WTC11 (cell line): ENCODE measurements at regions not wholly inside any gene's neighbourhood (a gene's known extent, or its start where the extent isn't known, plus 50 kb on each side); places are given as distances from the start of the nearest gene placed in this dataset.

Source experiments
- ATAC-seq: fragments of 200-7000 bp; cut with Tn5 transposase; 2 replicates; pipeline ENCODE4 v1.10.0; 2021; ENCODE audit warnings: mild to moderate bottlenecking, moderate library complexity
- CTCF ChIA-PET: fragments of 300-600 bp; sonication (Branson Sonifier 250); formaldehyde crosslinking; loops from one replicate; lab custom pipeline; 2021; ENCODE audit warnings: antibody characterized with exemption; lab: Charles Lee
- POLR2A ChIA-PET: fragments of 350-600 bp; sonication (Branson Sonifier 250); formaldehyde crosslinking; loops from one replicate; lab custom pipeline; 2021; ENCODE audit warnings: antibody characterized with exemption; lab: Charles Lee
- DNase-seq: peaks from one replicate; pipeline ENCODE4 v3.0.0; 2021; ENCODE audit warnings: low spot score
- H3K27ac Mint-ChIP-seq: 2 replicates; pipeline ENCODE4 v1.8.0; 2021; ENCODE audit warnings: mixed read lengths
- H3K27me3 Mint-ChIP-seq: 2 replicates; pipeline ENCODE4 v1.8.0; 2021; ENCODE audit warnings: low read depth, mild to moderate bottlenecking, moderate library complexity, mixed read lengths
- H3K36me3 Mint-ChIP-seq: 2 replicates; pipeline ENCODE4 v1.8.0; 2021; ENCODE audit warnings: mixed read lengths
- H3K4me1 Mint-ChIP-seq: 2 replicates; pipeline ENCODE4 v1.8.0; 2022; ENCODE audit warnings: mixed read lengths
- H3K4me3 Mint-ChIP-seq: 2 replicates; pipeline ENCODE4 v1.8.0; 2021; ENCODE audit warnings: mild to moderate bottlenecking, moderate library complexity, mixed read lengths
- H3K9me3 Mint-ChIP-seq: 2 replicates; pipeline ENCODE4 v1.8.0; 2021; ENCODE audit warnings: mixed read lengths
- AR ChIP-seq: fragments of 250-450 bp; sonication (Bioruptor Pico); IDR thresholded peaks from 2 replicates; pipeline ENCODE4 v1.9.0; 2021; ENCODE audit warnings: mild to moderate bottlenecking
- ATF3 ChIP-seq: sonication (generic); formaldehyde crosslinking; conservative IDR thresholded peaks from 2 replicates; pipeline ENCODE4 v1.8.1; 2022; ENCODE audit warnings: mild to moderate bottlenecking, missing genetic modification reagents
- ERG ChIP-seq: fragments of 250-450 bp; sonication (Bioruptor Pico); IDR thresholded peaks from 2 replicates; pipeline ENCODE4 v1.8.0; 2021; ENCODE audit warnings: mild to moderate bottlenecking
- ESRRA ChIP-seq: sonication (generic); formaldehyde crosslinking; IDR thresholded peaks from 2 replicates; pipeline ENCODE4 v1.8.1; 2022; ENCODE audit warnings: mild to moderate bottlenecking, missing genetic modification reagents, borderline replicate concordance
- GRHL2 ChIP-seq: fragments of 250-450 bp; sonication (Bioruptor Pico); IDR thresholded peaks from 2 replicates; pipeline ENCODE4 v1.8.0; 2022; ENCODE audit warnings: mild to moderate bottlenecking, moderate library complexity; ENCODE audit not compliant: insufficient replicate concordance, severe bottlenecking
- GTF2I ChIP-seq: fragments of 250-450 bp; sonication (Bioruptor Pico); conservative IDR thresholded peaks from 2 replicates; pipeline ENCODE4 v1.4.0; 2021; ENCODE audit warnings: mild to moderate bottlenecking
- MAX ChIP-seq: sonication (generic); formaldehyde crosslinking; IDR thresholded peaks from 2 replicates; pipeline ENCODE4 v1.8.0; 2022; ENCODE audit warnings: mild to moderate bottlenecking, missing genetic modification reagents
- MYBL2 ChIP-seq: sonication (generic); formaldehyde crosslinking; IDR thresholded peaks from 2 replicates; pipeline ENCODE4 v1.8.1; 2023; ENCODE audit warnings: mild to moderate bottlenecking, moderate library complexity, missing genetic modification reagents
- NFE2L1 ChIP-seq: sonication (generic); formaldehyde crosslinking; IDR thresholded peaks from 2 replicates; pipeline ENCODE4 v1.8.1; 2023; ENCODE audit warnings: missing genetic modification reagents
- SP1 ChIP-seq: sonication (generic); formaldehyde crosslinking; conservative IDR thresholded peaks from 2 replicates; pipeline ENCODE4 v1.8.1; 2022; ENCODE audit warnings: missing genetic modification reagents
- ZNF121 ChIP-seq: sonication (generic); formaldehyde crosslinking; IDR thresholded peaks from 2 replicates; pipeline ENCODE4 v1.8.0; 2023; ENCODE audit warnings: missing genetic modification reagents
- ZNF281 ChIP-seq: sonication (generic); formaldehyde crosslinking; IDR thresholded peaks from 2 replicates; pipeline ENCODE4 v1.8.0; 2023; ENCODE audit warnings: mild to moderate bottlenecking, missing genetic modification reagents
- ZNF425 ChIP-seq: fragments of 250-450 bp; sonication (Bioruptor Pico); conservative IDR thresholded peaks from 2 replicates; pipeline ENCODE4 v1.9.0; 2021; ENCODE audit warnings: mild to moderate bottlenecking

GRCh38 chr14:76961631-76962302 is 66.7 kb downstream of the IRF2BPL start (continued):
- TF ChIP-seq ZNF281, result peak; percentile 50
- no peak for TF ChIP-seq GTF2I (CRISPR knock-in tag)
- TF ChIP-seq, all 79 proteins: peak for 11

- Mint-ChIP-seq H3K36me3 (no peaks in the 10 kb centered on the region), H3K27ac (peak overlapping the region; percentile 83), H3K27me3 (no peaks in the 10 kb centered on the region)
- no peak for ATAC-seq
- DNase-seq, result no peak
- CTCF ChIA-PET, result interaction anchor here (0.6 to 2.6 kb wide), 6 partner anchors 9 to 93 kb away, joined by 3 to 19 read pairs (median 4); no protein-coding TSS in a partner anchor
- POLR2A ChIA-PET, result interaction anchor here (1.6 to 4.5 kb wide), 2 partner anchors 65 to 68 kb away, joined by 5 to 32 read pairs; partner anchors contain the start of gene IRF2BPL
- no peak for TF ChIP-seq GRHL2 (CRISPR knock-in tag)
- TF ChIP-seq, all 79 proteins: peak for 0
- no peak overlapping the region for H3K4me3 Mint-ChIP-seq
- H3K4me1 Mint-ChIP-seq, result peaks cover 88% of the 10 kb centered on the region
- H3K9me3 Mint-ChIP-seq, result no peaks in the 10 kb centered on the region
These were observed 69.4 kb downstream of the IRF2BPL start for GRCh38 chr14:76958980-76959710.

GRCh38 chr14:76958020-76958979 is 70.2 kb downstream of the IRF2BPL start:
- H3K36me3 Mint-ChIP-seq, result no peaks in the 10 kb centered on the region
- no peaks in the 10 kb centered on the region for H3K27me3 Mint-ChIP-seq
- H3K4me1 Mint-ChIP-seq, result peaks cover 84% of the 10 kb centered on the region
- DNase-seq (no peak), ATAC-seq (no peak)
- H3K9me3 Mint-ChIP-seq, result no peaks in the 10 kb centered on the region
- peak overlapping the region; percentile 83 for H3K27ac Mint-ChIP-seq
- ChIA-PET POLR2A (interaction anchor here (0.7 to 4.5 kb wide), 6 partner anchors 10 to 82 kb away, joined by 3 to 32 read pairs (median 5); partner anchors contain the start of gene IRF2BPL), CTCF (interaction anchor here (0.5 to 3.9 kb wide), 12 partner anchors 10 to 606 kb away, joined by 3 to 19 read pairs (median 4); partner anchors contain the start of gene IRF2BPL)
- H3K4me3 Mint-ChIP-seq, result no peak overlapping the region
- TF ChIP-seq ATF3 (no peak), MAX (CRISPR knock-in tag) (0 out of 2 replicates have a peak, but pooled peaks have one; percentile 28), MYBL2 (no peak), GTF2I (CRISPR knock-in tag) (peak; percentile 75), ZNF121 (peak; percentile 94), ESRRA (CRISPR knock-in tag) (peak; percentile 97)

GRCh38 chr14:76957224-76957891 is 71.2 kb downstream of the IRF2BPL start:
- H3K4me3 Mint-ChIP-seq, result no peak overlapping the region; the same call in 1 of the 2 replicates
- ATAC-seq, result no peak
- no peaks in the 10 kb centered on the region for H3K27me3 Mint-ChIP-seq
- ChIA-PET CTCF (interaction anchor here (0.6 to 3.9 kb wide), 9 partner anchors 9 to 605 kb away, joined by 3 to 19 read pairs (median 4); partner anchors contain the start of gene IRF2BPL), POLR2A (interaction anchor here (0.6 to 4.5 kb wide), 7 partner anchors 11 to 224 kb away, joined by 3 to 32 read pairs (median 4); partner anchors contain the start of gene IRF2BPL)
- H3K27ac Mint-ChIP-seq, result peak overlapping the region; percentile 83
- no peaks in the 10 kb centered on the region for H3K9me3 Mint-ChIP-seq
- no peaks in the 10 kb centered on the region for H3K36me3 Mint-ChIP-seq
- DNase-seq, result no peak
- H3K4me1 Mint-ChIP-seq, result peaks cover 76% of the 10 kb centered on the region
- TF ChIP-seq ERG (CRISPR knock-in tag) (no peak), AR (CRISPR knock-in tag) (no peak), SP1 (CRISPR knock-in tag) (no peak), NFE2L1 (peak; percentile 64; the same call in 1 of the 2 replicates), ZNF425 (no peak)
